ENCODE measurements at regions not wholly inside any gene's neighbourhood (a gene's known extent, or its start where the extent isn't known, plus 50 kb on each side); places are given as distances from the start of the nearest gene placed in this dataset.

DNA sequence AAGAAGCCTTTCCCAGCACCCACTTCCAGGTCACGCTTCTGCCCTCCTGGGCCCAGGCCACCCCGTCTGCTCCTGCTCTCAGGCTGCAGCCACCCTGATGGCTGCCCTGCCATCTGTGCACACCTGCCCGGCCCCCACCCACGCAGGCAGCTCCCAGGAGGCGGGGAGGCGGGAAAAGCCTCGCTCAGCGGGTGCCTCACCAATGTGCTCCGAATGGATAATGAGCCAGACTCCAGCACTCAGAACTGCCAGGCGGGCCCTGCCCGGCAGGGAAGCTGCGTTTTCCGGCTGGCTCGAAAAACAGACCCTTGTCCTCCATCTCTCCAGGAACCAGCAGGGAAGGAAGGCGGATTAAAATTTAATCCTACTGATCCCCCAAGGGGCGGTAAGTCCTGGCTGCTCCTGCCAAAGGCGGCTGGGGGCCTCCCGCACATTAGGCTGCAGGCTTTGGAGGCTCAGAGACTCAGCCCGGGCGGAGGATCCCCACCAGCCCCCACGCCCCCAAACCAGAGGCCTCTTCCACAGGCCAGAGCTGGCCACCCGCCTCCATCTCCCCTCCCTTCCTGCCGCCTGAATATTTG lies 104.0 kb downstream of the NCOR2 start:
- TF ChIP-seq CEBPB (IDR thresholded peaks at IDR 0.05; ENCODE audit: low read depth, low read length): no peak
- TF ChIP-seq, protein P1, sequence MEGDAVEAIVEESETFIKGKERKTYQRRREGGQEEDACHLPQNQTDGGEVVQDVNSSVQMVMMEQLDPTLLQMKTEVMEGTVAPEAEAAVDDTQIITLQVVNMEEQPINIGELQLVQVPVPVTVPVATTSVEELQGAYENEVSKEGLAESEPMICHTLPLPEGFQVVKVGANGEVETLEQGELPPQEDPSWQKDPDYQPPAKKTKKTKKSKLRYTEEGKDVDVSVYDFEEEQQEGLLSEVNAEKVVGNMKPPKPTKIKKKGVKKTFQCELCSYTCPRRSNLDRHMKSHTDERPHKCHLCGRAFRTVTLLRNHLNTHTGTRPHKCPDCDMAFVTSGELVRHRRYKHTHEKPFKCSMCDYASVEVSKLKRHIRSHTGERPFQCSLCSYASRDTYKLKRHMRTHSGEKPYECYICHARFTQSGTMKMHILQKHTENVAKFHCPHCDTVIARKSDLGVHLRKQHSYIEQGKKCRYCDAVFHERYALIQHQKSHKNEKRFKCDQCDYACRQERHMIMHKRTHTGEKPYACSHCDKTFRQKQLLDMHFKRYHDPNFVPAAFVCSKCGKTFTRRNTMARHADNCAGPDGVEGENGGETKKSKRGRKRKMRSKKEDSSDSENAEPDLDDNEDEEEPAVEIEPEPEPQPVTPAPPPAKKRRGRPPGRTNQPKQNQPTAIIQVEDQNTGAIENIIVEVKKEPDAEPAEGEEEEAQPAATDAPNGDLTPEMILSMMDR (conservative IDR thresholded peaks at IDR 0.05; ENCODE audit: low read depth, low read length): no peak
- TF ChIP-seq POLR2A (IDR thresholded peaks at IDR 0.05; ENCODE audit: low read depth, low read length): no peak
- TF ChIP-seq MXI1 (IDR thresholded peaks at IDR 0.05; ENCODE audit: borderline replicate concordance, low read depth, low read length): no peak
- TF ChIP-seq NFE2L2 (IDR thresholded peaks at IDR 0.05; ENCODE audit: low read depth, low read length): no peak

Data from IMR-90 (cell line).